CD14-positive monocyte (primary cell): ENCODE measurements at regions not wholly inside any gene's neighbourhood (a gene's known extent, or its start where the extent isn't known, plus 50 kb on each side); places are given as distances from the start of the nearest gene placed in this dataset.

Source experiments
- DNase-seq, 3 donors: peaks; one replicate each; pipeline ENCODE4 v3.0.0-alpha.2; 2011 to 2022
- H2AFZ ChIP-seq: 2 replicates; pipeline ENCODE4 v1.6.0; 2012; ENCODE audit warnings: mild to moderate bottlenecking, low read depth, low read length, inconsistent platforms; ENCODE audit not compliant: insufficient read depth, poor library complexity, severe bottlenecking
- H3K27ac ChIP-seq, 2 donors: 1 replicate in 1 of 2; 2 replicates in 1 of 2; pipeline ENCODE4 v1.5.1; 2012 to 2013; ENCODE audit warnings: low read length in 2 of 2, control low read depth in 1 of 2, inconsistent platforms in 1 of 2, low read depth in 1 of 2, mild to moderate bottlenecking in 1 of 2
- H3K27me3 ChIP-seq, 2 donors: one replicate each; pipeline versions ENCODE4 v1.6.0 to v1.6.1; 2011 to 2013; ENCODE audit warnings: low read length in 2 of 2; ENCODE audit not compliant: control insufficient read depth in 2 of 2, insufficient read depth in 2 of 2
- H3K36me3 ChIP-seq, 2 donors: replicated peaks in 1 of 2; 1 replicate in 1 of 2; 2 replicates in 1 of 2; pipeline versions ENCODE4 v1.5.1 to v1.6.1; 2012 to 2013; ENCODE audit warnings: low read length in 2 of 2, control low read depth in 1 of 2, inconsistent platforms in 1 of 2, mild to moderate bottlenecking in 1 of 2; ENCODE audit not compliant: insufficient read depth in 2 of 2, control insufficient read depth in 1 of 2
- H3K4me1 ChIP-seq, 2 donors: 1 replicate in 1 of 2; 2 replicates in 1 of 2; pipeline versions ENCODE4 v1.5.1 to v1.6.1; 2012 to 2013; ENCODE audit warnings: low read length in 2 of 2, control low read depth in 1 of 2, inconsistent platforms in 1 of 2, mild to moderate bottlenecking in 1 of 2, moderate library complexity in 1 of 2; ENCODE audit not compliant: insufficient read depth in 2 of 2, control insufficient read depth in 1 of 2
- H3K4me2 ChIP-seq: replicated peaks from 2 replicates; pipeline ENCODE3; 2012; ENCODE audit warnings: low read length, moderate library complexity, mild to moderate bottlenecking; ENCODE audit not compliant: poor library complexity, severe bottlenecking; ENCODE audit errors: extremely low read depth
- H3K4me3 ChIP-seq, 3 experiments: fragments of 200-600 bp in 1 of 3; sonication (generic) in 1 of 3; replicated peaks in 1 of 3; 1 replicate in 2 of 3; 2 replicates in 1 of 3; pipeline ENCODE4 v1.5.1; 2011 to 2013; ENCODE audit warnings: low read length in 3 of 3, mild to moderate bottlenecking in 3 of 3, control low read depth in 2 of 3, low read depth in 2 of 3, inconsistent platforms in 1 of 3, moderate library complexity in 1 of 3
- H3K79me2 ChIP-seq: 2 replicates; pipeline ENCODE4 v1.6.0; 2012; ENCODE audit warnings: mild to moderate bottlenecking, control low read depth, inconsistent platforms, low read length, moderate library complexity; ENCODE audit not compliant: insufficient read depth
- H3K9ac ChIP-seq: 2 replicates; pipeline ENCODE4 v1.6.0; 2017; ENCODE audit warnings: low read length, mild to moderate bottlenecking; ENCODE audit not compliant: insufficient read depth, poor library complexity, severe bottlenecking
- H3K9me3 ChIP-seq, 2 donors: replicated peaks in 1 of 2; 1 replicate in 1 of 2; 2 replicates in 1 of 2; pipeline versions ENCODE4 v1.5.1 to v1.6.1; 2012 to 2013; ENCODE audit warnings: low read length in 2 of 2, control low read depth in 1 of 2; ENCODE audit not compliant: control insufficient read depth in 1 of 2, insufficient read depth in 1 of 2
- H4K20me1 ChIP-seq: 2 replicates; pipeline ENCODE4 v1.6.0; 2012; ENCODE audit warnings: mild to moderate bottlenecking, low read length, control low read depth, moderate library complexity; ENCODE audit not compliant: insufficient read depth
- H3K27ac Mint-ChIP-seq, 7 donors: one replicate each; pipeline ENCODE4 v1.8.0; 2020; ENCODE audit warnings: mild to moderate bottlenecking in 7 of 7, mixed read lengths in 7 of 7, moderate library complexity in 6 of 7, inconsistent platforms in 2 of 7
- H3K27me3 Mint-ChIP-seq, 3 donors: one replicate each; pipeline ENCODE4 v1.8.0; 2021 to 2022; ENCODE audit warnings: low read depth in 3 of 3, mild to moderate bottlenecking in 3 of 3, mixed read lengths in 3 of 3, moderate library complexity in 3 of 3, inconsistent platforms in 1 of 3
- H3K36me3 Mint-ChIP-seq, 2 donors: one replicate each; pipeline ENCODE4 v1.8.0; 2020; ENCODE audit warnings: mixed read lengths in 2 of 2, inconsistent platforms in 1 of 2, mild to moderate bottlenecking in 1 of 2
- H3K4me1 Mint-ChIP-seq: one replicate; pipeline ENCODE4 v1.8.0; 2020; ENCODE audit warnings: mild to moderate bottlenecking, mixed read lengths
- H3K4me3 Mint-ChIP-seq, 2 donors: one replicate each; pipeline ENCODE4 v1.8.0; 2020; ENCODE audit warnings: mild to moderate bottlenecking in 2 of 2, mixed read lengths in 2 of 2, moderate library complexity in 1 of 2
- H3K9me3 Mint-ChIP-seq, 7 donors: one replicate each; pipeline ENCODE4 v1.8.0; 2020 to 2022; ENCODE audit warnings: mixed read lengths in 7 of 7, mild to moderate bottlenecking in 6 of 7, moderate library complexity in 6 of 7, inconsistent platforms in 2 of 7
- CTCF ChIP-seq: fragments of 200-600 bp; IDR thresholded peaks from one replicate; pipeline ENCODE4 v1.8.0; 2022; ENCODE audit warnings: antibody characterized with exemption, mild to moderate bottlenecking
- WGBS: methylation state at CpG from one replicate; pipeline ENCODE4 v1.1.5; 2013; ENCODE audit warnings: missing lambda C conversion rate; ENCODE audit not compliant: insufficient coverage; 5-methylcytosine and 5-hydroxymethylcytosine counted together
- intact Hi-C, 2 donors: fragments of 100-400 bp; cut with micrococcal nuclease; formaldehyde crosslinking; loops; one replicate each; pipeline versions ENCODE4 v1.15.0 to v1.15.1; 2023

GRCh38 chr17:6276711-6277110, 158.2 kb downstream of the AIPL1 start:
- Mint-ChIP-seq H3K4me1 (no peaks in the 10 kb centered on the region), H3K27me3 (peaks cover 2 to 8% (median 5%) of the 10 kb centered on the region in 3 donors), H3K9me3 (peaks cover 0 to 2% (median 0%) of the 10 kb centered on the region in 7 donors), H3K27ac (peak overlapping the region in 1 of 7 donors; percentile 67), H3K36me3 (no peaks in the 10 kb centered on the region), H3K4me3 (no peak overlapping the region)
- Histone ChIP-seq H3K9me3 (no peaks in the 10 kb centered on the region), H3K79me2 (no peaks in the 10 kb centered on the region), H3K4me1 (no peaks in the 10 kb centered on the region), H3K4me2 (no peak overlapping the region), H3K4me3 (no peak overlapping the region), H3K36me3 (no peaks in the 10 kb centered on the region), H4K20me1 (no peaks in the 10 kb centered on the region), H2AFZ (no peak overlapping the region), H3K27ac (no peak overlapping the region), H3K27me3 (no peaks in the 10 kb centered on the region), H3K9ac (no peak overlapping the region)
- intact Hi-C loops, result no loop called here
- no peak for TF ChIP-seq CTCF
- WGBS, result 67% methylated on average over 1 of the region's 5 CpGs
- DNase-seq, result no peak

GRCh38 chr17:6274310-6274709, 160.6 kb downstream of the AIPL1 start:
- no peaks in the 10 kb centered on the region for H3K27me3 ChIP-seq
- H2AFZ ChIP-seq, result no peak overlapping the region
- intact Hi-C loops, result no loop called here
- no peak for TF ChIP-seq CTCF
- H3K36me3 Mint-ChIP-seq, result no peaks in the 10 kb centered on the region
- no peak for DNase-seq
- H3K27ac ChIP-seq, result no peak overlapping the region
- no peak overlapping the region for H3K4me2 ChIP-seq
- H3K9ac ChIP-seq, result no peak overlapping the region
- H3K9me3 ChIP-seq, result no peaks in the 10 kb centered on the region
- peaks cover 0 to 2% (median 0%) of the 10 kb centered on the region in 7 donors for H3K9me3 Mint-ChIP-seq
- H3K27me3 Mint-ChIP-seq, result peaks cover 0 to 8% (median 4%) of the 10 kb centered on the region in 3 donors
- H3K4me1 ChIP-seq, result no peaks in the 10 kb centered on the region
- H3K4me3 Mint-ChIP-seq, result no peak overlapping the region
- no peaks in the 10 kb centered on the region for H3K4me1 Mint-ChIP-seq
- no peaks in the 10 kb centered on the region for H3K36me3 ChIP-seq
- no peak overlapping the region for H3K4me3 ChIP-seq
- WGBS, result 98% methylated on average over 5 of the region's 6 CpGs
- H3K79me2 ChIP-seq, result no peaks in the 10 kb centered on the region
- H4K20me1 ChIP-seq, result no peaks in the 10 kb centered on the region
- H3K27ac Mint-ChIP-seq, result no peak overlapping the region
